HL-60 (cell line): ENCODE measurements at regions not wholly inside any gene's neighbourhood (a gene's known extent, or its start where the extent isn't known, plus 50 kb on each side); places are given as distances from the start of the nearest gene placed in this dataset.

Experiments used
- DNase-seq, 2 experiments: peaks; one replicate each; pipeline ENCODE4 v3.0.0-alpha.2; 2010 to 2020; ENCODE audit warnings: low read depth in 1 of 2, low spot score in 1 of 2
- H3K27ac ChIP-seq: fragments of 250-450 bp; sonication (Bioruptor Pico); replicated peaks from 2 replicates; pipeline ENCODE4 v1.5.1; 2020; ENCODE audit warnings: mild to moderate bottlenecking, moderate library complexity
- H3K27me3 ChIP-seq: fragments of 250-450 bp; sonication (Bioruptor Pico); 2 replicates; pipeline ENCODE4 v1.5.1; 2021; ENCODE audit warnings: mild to moderate bottlenecking, moderate library complexity; ENCODE audit not compliant: insufficient read depth, poor library complexity, severe bottlenecking
- H3K4me3 ChIP-seq: replicated peaks from 2 replicates; pipeline ENCODE4 v1.5.1; 2011; ENCODE audit warnings: mild to moderate bottlenecking, control low read depth, low read length; ENCODE audit not compliant: insufficient read depth
- CTCF ChIP-seq: IDR thresholded peaks from one replicate; pipeline ENCODE4 v1.5.1; 2011; ENCODE audit warnings: low read length, control low read depth, inconsistent platforms; ENCODE audit not compliant: insufficient read depth
- GABPA ChIP-seq: IDR thresholded peaks from 2 replicates; pipeline ENCODE4 v1.6.1; 2012; ENCODE audit warnings: low read depth
- POLR2AphosphoS5 ChIP-seq: IDR thresholded peaks from 2 replicates; pipeline ENCODE4 v1.6.1; 2012; ENCODE audit warnings: low read depth
- SPI1 ChIP-seq: IDR thresholded peaks from 2 replicates; pipeline ENCODE4 v1.6.1; 2012; ENCODE audit warnings: low read depth, mild to moderate bottlenecking, borderline replicate concordance
- TF ChIP-seq, protein P1 (sequence below): IDR thresholded peaks from 2 replicates; pipeline ENCODE4 v1.6.1; 2012; ENCODE audit warnings: low read depth; ENCODE audit not compliant: insufficient replicate concordance

DNA sequence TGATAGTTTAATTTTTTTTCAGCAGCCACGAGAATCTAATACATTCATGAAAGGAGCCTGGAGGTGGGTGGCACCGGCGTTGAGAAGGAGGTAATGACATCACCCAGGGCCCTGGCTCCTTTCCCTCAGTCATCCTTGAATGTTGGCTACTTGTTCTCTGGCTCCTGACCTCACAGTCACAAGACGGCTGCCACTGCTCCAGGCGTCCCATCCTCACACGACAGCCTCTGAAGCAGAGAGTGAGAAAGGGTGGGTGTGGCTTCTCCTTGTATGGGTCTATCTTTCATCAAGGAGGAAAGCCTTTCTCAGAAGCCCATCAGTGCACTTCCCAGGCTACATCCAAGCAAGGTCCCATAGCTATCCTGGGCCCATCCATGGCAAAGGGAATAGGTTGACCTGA lies 207.6 kb upstream of the C14orf180 start:
- Histone ChIP-seq H3K27me3 (no peaks in the 10 kb centered on the region), H3K27ac (no peak overlapping the region), H3K4me3 (no peak overlapping the region)
- TF ChIP-seq GABPA (no peak), CTCF (no peak), POLR2AphosphoS5 (no peak), SPI1 (no peak)
- TF ChIP-seq, protein P1, sequence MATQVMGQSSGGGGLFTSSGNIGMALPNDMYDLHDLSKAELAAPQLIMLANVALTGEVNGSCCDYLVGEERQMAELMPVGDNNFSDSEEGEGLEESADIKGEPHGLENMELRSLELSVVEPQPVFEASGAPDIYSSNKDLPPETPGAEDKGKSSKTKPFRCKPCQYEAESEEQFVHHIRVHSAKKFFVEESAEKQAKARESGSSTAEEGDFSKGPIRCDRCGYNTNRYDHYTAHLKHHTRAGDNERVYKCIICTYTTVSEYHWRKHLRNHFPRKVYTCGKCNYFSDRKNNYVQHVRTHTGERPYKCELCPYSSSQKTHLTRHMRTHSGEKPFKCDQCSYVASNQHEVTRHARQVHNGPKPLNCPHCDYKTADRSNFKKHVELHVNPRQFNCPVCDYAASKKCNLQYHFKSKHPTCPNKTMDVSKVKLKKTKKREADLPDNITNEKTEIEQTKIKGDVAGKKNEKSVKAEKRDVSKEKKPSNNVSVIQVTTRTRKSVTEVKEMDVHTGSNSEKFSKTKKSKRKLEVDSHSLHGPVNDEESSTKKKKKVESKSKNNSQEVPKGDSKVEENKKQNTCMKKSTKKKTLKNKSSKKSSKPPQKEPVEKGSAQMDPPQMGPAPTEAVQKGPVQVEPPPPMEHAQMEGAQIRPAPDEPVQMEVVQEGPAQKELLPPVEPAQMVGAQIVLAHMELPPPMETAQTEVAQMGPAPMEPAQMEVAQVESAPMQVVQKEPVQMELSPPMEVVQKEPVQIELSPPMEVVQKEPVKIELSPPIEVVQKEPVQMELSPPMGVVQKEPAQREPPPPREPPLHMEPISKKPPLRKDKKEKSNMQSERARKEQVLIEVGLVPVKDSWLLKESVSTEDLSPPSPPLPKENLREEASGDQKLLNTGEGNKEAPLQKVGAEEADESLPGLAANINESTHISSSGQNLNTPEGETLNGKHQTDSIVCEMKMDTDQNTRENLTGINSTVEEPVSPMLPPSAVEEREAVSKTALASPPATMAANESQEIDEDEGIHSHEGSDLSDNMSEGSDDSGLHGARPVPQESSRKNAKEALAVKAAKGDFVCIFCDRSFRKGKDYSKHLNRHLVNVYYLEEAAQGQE, result no peak
- DNase-seq, result no peak

DNA sequence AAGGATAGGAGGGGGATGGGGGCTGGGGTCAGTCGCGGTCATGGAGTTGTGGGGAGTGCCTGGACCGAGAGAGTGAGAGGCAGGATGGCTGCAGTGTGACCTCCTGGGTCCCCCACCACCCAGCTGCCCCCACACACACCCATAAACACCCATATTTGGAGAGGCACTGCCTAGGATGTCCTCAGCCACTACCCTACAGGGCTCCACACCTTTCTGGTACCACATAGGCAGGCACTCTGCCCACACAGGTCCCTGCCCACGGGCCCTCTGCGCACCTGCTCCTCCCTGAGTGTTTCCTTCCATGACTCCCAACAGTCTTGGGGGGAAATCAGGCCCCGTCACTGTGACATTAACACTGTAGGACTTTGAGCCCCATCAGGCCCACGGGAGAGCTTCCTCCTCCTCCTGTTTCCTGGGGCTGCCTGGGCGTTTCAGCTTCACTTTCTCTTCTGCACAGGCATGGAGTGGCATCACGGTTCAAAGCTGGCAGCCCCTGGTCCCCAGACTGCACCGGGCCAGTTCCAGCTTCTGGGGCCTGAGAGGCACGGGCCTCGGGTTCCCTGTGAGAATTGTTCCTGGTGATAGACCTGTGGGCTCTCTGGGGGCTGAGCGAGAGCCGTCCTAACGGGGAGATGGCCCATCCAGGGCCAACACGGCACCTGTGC lies 207.0 kb upstream of the C14orf180 start:
- H3K27me3 ChIP-seq, result no peaks in the 10 kb centered on the region
- no peak for DNase-seq
- H3K4me3 ChIP-seq, result no peak overlapping the region
- no peak for TF ChIP-seq SPI1
- TF ChIP-seq, protein P1, result no peak
- no peak for TF ChIP-seq GABPA
- no peak for TF ChIP-seq CTCF
- TF ChIP-seq POLR2AphosphoS5, result no peak
- H3K27ac ChIP-seq, result no peak overlapping the region

GRCh38 chr14:104373055-104373854 lies 206.3 kb upstream of the C14orf180 start:
- no peaks in the 10 kb centered on the region for H3K27me3 ChIP-seq
- H3K4me3 ChIP-seq, result no peak overlapping the region
- H3K27ac ChIP-seq, result no peak overlapping the region
- TF ChIP-seq, protein P1, result no peak
- TF ChIP-seq GABPA (no peak), CTCF (no peak), SPI1 (no peak), POLR2AphosphoS5 (no peak)
- DNase-seq, result no peak
